Type B pancreatic cell (in vitro differentiated cells): ENCODE measurements at regions not wholly inside any gene's neighbourhood (a gene's known extent, or its start where the extent isn't known, plus 50 kb on each side); places are given as distances from the start of the nearest gene placed in this dataset.

Experiments
- DNase-seq: peaks from one replicate; pipeline ENCODE4 v3.0.0; 2021; ENCODE audit warnings: mixed read lengths; ENCODE audit not compliant: unreplicated experiment; ENCODE audit errors: extremely low spot score
- H3K27ac Mint-ChIP-seq: 2 replicates; pipeline ENCODE4 v1.8.0; 2021; ENCODE audit warnings: mild to moderate bottlenecking, mixed read lengths
- H3K27me3 Mint-ChIP-seq: 2 replicates; pipeline ENCODE4 v1.8.0; 2021; ENCODE audit warnings: mixed read lengths
- H3K36me3 Mint-ChIP-seq: 2 replicates; pipeline ENCODE4 v1.8.0; 2021; ENCODE audit warnings: mixed read lengths
- H3K4me1 Mint-ChIP-seq: one replicate; pipeline ENCODE4 v1.8.0; 2021; ENCODE audit warnings: mixed read lengths; ENCODE audit not compliant: unreplicated experiment
- H3K4me3 Mint-ChIP-seq: 2 replicates; pipeline ENCODE4 v1.8.0; 2021; ENCODE audit warnings: mild to moderate bottlenecking, mixed read lengths
- H3K9me3 Mint-ChIP-seq: 2 replicates; pipeline ENCODE4 v1.8.0; 2021; ENCODE audit warnings: mixed read lengths
- CTCF ChIP-seq: fragments of 200-600 bp; sonication (generic); conservative IDR thresholded peaks from 2 replicates; pipeline ENCODE4 v1.5.0; 2021; ENCODE audit warnings: antibody characterized with exemption, mild to moderate bottlenecking

DNA sequence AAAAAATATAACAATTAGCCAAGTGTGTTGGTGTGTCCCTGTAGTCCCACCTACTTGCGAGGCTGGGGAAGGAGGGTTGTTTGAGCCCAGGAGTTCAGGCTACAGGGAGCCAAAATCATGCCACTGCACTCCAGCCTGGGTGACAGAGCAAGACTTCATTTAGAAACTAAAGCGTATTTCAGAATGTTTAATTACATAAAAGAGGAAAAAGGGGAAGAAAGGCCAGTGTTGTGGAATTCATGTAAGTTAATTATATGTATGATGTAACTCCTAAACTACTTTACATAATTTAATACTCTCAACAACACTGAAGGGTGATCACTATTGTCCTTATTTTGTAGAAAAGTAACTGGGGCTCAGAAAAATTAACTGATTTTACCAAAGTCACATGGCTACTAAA, 67.2 kb upstream of the HOPX start:
- H3K9me3 Mint-ChIP-seq: peaks cover 3% of the 10 kb centered on the region
- no peaks in the 10 kb centered on the region for H3K27me3 Mint-ChIP-seq
- H3K27ac Mint-ChIP-seq: no peak overlapping the region
- H3K4me3 Mint-ChIP-seq: no peak overlapping the region
- no peaks in the 10 kb centered on the region for H3K4me1 Mint-ChIP-seq
- TF ChIP-seq CTCF: no peak
- DNase-seq: no peak
- no peaks in the 10 kb centered on the region for H3K36me3 Mint-ChIP-seq

- Mint-ChIP-seq H3K9me3 (peaks cover 3% of the 10 kb centered on the region), H3K4me3 (no peak overlapping the region), H3K36me3 (no peaks in the 10 kb centered on the region), H3K27me3 (no peaks in the 10 kb centered on the region), H3K4me1 (no peaks in the 10 kb centered on the region), H3K27ac (no peak overlapping the region)
- no peak for DNase-seq
- TF ChIP-seq CTCF: no peak
Observed at GRCh38 chr4:56746639-56747038, 65.5 kb upstream of the HOPX start.

GRCh38 chr4:56745042-56745441, 63.9 kb upstream of the HOPX start:
- no peak for DNase-seq
- H3K4me1 Mint-ChIP-seq: no peaks in the 10 kb centered on the region
- H3K27ac Mint-ChIP-seq: no peak overlapping the region
- H3K36me3 Mint-ChIP-seq: no peaks in the 10 kb centered on the region
- no peaks in the 10 kb centered on the region for H3K27me3 Mint-ChIP-seq
- TF ChIP-seq CTCF: no peak
- no peaks in the 10 kb centered on the region for H3K9me3 Mint-ChIP-seq
- no peak overlapping the region for H3K4me3 Mint-ChIP-seq

GRCh38 chr4:56744030-56744429, 62.9 kb upstream of the HOPX start:
- Mint-ChIP-seq H3K36me3 (no peaks in the 10 kb centered on the region), H3K4me3 (no peak overlapping the region), H3K27ac (no peak overlapping the region), H3K27me3 (no peaks in the 10 kb centered on the region), H3K9me3 (no peaks in the 10 kb centered on the region), H3K4me1 (no peaks in the 10 kb centered on the region)
- DNase-seq: no peak
- TF ChIP-seq CTCF: no peak

DNA sequence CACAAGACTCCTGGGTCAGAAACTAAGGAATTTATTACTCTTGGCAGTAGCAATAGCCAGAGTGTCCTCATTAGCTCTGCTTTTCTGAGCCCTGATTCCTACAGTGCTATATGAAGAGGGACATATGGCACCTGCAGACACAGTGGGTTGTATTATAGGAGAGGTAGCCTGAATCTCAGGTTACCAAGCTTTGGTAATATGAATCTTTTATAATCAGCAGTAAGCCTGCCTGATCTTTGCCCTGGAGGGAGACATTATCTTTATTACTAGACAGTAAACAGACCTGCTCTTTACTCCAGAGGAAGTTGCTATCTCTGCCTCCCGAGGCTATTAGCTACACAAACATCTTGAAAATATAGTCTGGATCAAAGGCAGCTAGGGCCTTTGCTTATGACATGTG, 62.5 kb upstream of the HOPX start:
- no peak for TF ChIP-seq CTCF
- no peaks in the 10 kb centered on the region for H3K4me1 Mint-ChIP-seq
- no peak for DNase-seq
- H3K4me3 Mint-ChIP-seq: no peak overlapping the region
- no peaks in the 10 kb centered on the region for H3K9me3 Mint-ChIP-seq
- no peak overlapping the region for H3K27ac Mint-ChIP-seq
- H3K27me3 Mint-ChIP-seq: no peaks in the 10 kb centered on the region
- no peaks in the 10 kb centered on the region for H3K36me3 Mint-ChIP-seq
